AG10803 (cell line): ENCODE measurements at regions not wholly inside any gene's neighbourhood (a gene's known extent, or its start where the extent isn't known, plus 50 kb on each side); places are given as distances from the start of the nearest gene placed in this dataset.

Experiments used
- DNase-seq: peaks from one replicate; pipeline ENCODE4 v3.0.0; 2010; ENCODE audit warnings: low read depth
- H3K4me3 ChIP-seq: 2 replicates; pipeline ENCODE4 v1.5.1; 2011; ENCODE audit warnings: mild to moderate bottlenecking, low read length, control low read depth
- TF ChIP-seq, protein P1 (sequence below): conservative IDR thresholded peaks from 2 replicates; pipeline ENCODE4 v1.5.1; 2011; ENCODE audit warnings: mild to moderate bottlenecking, low read length, control low read depth, inconsistent platforms

DNA sequence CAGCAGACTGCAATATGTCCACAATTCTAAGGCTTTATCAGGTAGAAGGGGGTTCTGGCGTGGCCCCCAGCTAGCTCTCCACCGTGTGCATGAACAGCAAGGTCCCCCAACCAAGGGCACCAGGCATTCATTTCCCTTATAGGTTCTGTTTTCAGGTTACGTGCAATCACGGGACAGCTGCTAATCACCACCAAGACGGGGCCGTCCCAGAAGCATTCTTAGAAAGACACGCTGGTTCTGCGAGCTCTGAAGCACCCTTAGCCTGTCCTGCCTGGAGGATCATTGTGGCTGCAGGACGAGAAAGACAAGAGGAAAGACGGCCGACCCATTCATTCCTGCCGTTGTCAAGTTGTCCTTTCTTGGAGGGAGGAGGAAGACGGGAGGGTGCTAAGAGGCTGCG, 302.9 kb downstream of the SOX9 start:
- no peak for DNase-seq
- TF ChIP-seq, protein P1, sequence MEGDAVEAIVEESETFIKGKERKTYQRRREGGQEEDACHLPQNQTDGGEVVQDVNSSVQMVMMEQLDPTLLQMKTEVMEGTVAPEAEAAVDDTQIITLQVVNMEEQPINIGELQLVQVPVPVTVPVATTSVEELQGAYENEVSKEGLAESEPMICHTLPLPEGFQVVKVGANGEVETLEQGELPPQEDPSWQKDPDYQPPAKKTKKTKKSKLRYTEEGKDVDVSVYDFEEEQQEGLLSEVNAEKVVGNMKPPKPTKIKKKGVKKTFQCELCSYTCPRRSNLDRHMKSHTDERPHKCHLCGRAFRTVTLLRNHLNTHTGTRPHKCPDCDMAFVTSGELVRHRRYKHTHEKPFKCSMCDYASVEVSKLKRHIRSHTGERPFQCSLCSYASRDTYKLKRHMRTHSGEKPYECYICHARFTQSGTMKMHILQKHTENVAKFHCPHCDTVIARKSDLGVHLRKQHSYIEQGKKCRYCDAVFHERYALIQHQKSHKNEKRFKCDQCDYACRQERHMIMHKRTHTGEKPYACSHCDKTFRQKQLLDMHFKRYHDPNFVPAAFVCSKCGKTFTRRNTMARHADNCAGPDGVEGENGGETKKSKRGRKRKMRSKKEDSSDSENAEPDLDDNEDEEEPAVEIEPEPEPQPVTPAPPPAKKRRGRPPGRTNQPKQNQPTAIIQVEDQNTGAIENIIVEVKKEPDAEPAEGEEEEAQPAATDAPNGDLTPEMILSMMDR: no peak
- H3K4me3 ChIP-seq: no peak overlapping the region

DNA sequence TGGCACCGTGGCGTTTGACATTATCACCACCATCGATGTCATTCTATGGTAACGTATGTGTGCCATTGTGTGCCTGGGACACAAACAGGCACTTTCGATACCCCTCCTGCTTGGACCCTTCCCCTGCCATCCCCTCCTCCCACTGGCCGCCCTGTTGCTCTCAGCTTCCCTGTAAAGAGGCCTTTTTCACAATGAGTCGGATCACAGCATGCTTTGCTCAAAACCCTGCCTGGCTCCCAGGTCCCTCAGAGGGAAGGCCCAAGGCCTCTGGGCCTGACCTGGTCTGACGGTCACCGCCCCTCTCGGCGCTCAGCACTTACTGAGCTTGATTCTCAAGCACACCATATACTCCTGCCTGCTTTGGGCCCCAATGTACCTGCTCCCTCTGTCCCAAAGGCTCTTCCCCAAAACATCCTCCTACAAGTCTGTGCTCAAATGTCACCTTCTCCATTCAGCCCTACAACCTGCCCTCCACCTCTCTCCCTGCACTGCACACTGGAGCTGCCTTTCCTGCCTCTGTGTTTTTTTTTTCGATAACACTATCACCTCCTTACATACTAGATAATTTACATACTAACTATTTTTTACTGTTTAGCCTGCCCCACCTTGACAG, 303.8 kb downstream of the SOX9 start:
- DNase-seq: no peak
- TF ChIP-seq, protein P1: no peak
- no peak overlapping the region for H3K4me3 ChIP-seq

DNA sequence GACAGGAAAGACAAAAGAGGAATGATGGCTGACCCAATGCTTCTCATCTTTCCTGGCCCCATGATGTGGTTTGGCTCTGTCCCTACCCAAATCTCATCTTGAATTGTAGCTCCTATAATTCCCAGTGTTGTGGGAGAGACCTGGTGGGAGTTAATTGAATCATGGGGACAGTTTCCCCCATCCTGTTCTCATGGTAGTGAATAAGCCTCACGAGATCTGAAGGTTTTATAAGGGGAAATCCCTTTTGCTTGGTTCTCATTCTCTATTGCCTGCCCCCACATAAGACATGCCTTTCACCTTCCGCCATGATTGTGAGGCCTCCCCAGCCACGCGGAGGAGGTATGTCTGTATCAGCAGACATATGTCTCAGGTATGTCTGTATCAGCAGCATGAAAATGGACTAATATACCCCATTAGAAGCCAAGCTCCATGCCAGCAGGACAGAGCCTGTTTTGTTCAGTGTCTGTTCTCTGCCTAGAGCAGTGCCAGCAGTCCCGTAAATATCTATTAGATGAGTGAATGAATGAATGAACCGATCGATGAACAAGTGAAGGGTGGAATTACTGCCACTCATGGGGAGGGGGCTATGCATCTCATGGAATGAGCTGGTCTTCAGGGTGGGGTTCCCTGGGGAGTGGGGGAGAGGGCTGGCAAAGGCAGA, 304.4 kb downstream of the SOX9 start:
- no peak for DNase-seq
- TF ChIP-seq, protein P1: no peak
- no peak overlapping the region for H3K4me3 ChIP-seq

DNA sequence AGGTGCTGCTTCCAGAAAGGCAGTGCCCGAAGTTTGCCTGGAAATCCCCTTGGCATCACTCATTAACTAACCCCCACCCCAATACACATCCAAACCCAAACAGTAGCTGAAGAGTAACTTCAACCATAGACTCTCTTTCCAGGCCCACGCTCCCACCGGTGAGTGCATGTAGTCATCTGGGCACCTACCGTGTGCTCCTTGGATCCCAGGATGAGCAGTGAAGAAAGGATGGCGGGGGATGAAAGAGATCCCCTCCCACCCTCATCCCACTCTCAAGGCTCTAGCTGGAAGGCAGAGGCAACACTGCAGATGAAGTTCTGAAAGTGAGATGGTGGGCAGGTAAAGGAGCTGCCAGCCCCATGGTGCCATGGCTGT, 305.0 kb downstream of the SOX9 start:
- TF ChIP-seq, protein P1: no peak
- no peak for DNase-seq
- no peak overlapping the region for H3K4me3 ChIP-seq

DNA sequence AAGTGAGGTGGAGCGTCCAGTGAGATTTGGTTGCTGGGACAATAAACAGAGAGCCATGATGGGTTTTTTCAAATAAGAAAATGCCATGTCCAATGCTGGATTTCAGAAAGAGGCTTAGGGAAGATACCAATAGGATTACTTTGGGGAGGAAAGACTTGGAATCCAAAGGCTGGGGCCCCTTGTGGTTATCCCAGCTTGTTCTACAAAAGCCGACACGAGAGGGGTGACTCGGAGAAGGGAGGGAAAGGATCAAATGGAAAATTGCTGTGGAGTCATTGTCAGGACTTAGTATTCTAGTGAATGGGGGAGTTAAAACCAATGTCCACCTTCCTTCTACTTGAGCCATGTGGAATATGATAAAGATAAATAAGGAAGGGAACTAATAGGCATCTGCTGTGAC, 305.5 kb downstream of the SOX9 start:
- DNase-seq: no peak
- TF ChIP-seq, protein P1: no peak
- H3K4me3 ChIP-seq: no peak overlapping the region

DNA sequence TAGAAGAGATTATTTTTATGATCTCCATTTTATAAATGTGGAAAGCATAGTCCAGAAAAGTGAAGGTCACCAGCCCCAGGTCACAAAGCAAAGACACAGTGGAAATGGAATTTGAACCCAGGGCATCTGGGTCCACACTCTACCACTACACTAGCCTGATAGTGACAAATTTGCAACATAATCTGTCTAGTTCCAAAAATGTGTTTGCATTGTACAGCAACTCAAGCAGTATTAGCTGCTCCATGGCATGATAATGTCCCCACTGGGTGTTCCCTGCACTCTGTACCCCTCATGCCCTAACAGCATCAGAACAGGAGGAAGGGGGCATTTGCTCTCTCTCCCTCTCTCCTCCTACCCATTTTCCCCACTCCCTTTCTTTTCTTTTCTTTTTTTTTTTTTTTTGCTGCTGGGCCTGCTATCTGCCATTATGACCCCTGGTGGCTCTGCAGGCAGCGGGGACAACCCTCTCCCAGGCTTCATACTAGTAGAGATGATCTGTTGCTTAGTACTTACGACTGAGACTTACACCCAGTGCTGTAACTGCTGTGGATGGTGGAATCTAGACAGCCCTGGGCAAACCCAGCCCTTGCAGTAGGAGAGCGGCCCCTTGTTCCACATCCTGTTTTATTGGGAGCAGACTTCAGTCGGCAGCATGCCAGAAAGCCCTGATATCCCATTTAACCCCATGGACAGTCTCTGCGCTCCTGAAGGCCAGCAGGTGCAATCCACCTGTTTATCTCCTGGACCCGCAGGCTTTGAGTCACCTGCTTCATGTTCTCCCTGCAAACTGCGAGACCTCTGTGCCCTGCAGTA, 306.3 kb downstream of the SOX9 start:
- no peak overlapping the region for H3K4me3 ChIP-seq
- DNase-seq: no peak
- TF ChIP-seq, protein P1: no peak

DNA sequence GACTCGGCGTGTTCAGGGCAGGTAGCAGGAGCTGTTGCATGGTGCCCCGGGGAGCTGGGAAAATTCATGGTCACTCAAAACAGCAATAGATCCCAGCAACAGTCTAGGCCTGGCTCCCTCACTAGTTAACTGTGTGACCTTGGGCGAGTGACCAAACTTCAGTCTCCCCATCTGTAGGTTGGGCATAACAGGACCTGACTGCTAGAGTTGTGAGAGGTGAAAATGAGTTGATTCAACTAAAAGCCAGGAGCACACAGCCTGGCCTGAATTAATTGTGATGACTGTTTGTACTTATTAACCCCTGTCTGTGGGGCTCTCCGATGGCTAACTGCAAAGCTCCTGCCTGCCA, 306.9 kb downstream of the SOX9 start:
- DNase-seq: no peak
- no peak overlapping the region for H3K4me3 ChIP-seq
- TF ChIP-seq, protein P1: no peak
